Fibroblast of skin of left quadriceps (primary cell): ENCODE measurements at regions not wholly inside any gene's neighbourhood (a gene's known extent, or its start where the extent isn't known, plus 50 kb on each side); places are given as distances from the start of the nearest gene placed in this dataset.
A peak's percentile ranks its signal among the peaks of the same experiment; 100 is the strongest.

Experiments
- DNase-seq, 2 experiments: peaks; one replicate each; pipeline ENCODE4 v3.0.0-alpha.2; 2013; ENCODE audit warnings: low read depth in 2 of 2

GRCh38 chr5:73266176-73266738 is 93.3 kb downstream of the TMEM174 start:
- no peak for DNase-seq

GRCh38 chr5:73265641-73266040 is 92.6 kb downstream of the TMEM174 start:
- DNase-seq = no peak

- DNase-seq = no peak
Measured at GRCh38 chr5:73264631-73265030, 91.6 kb downstream of the TMEM174 start.

GRCh38 chr5:73263001-73263710 is 90.2 kb downstream of the TMEM174 start:
- no peak for DNase-seq

GRCh38 chr5:73256862-73257261 is 83.9 kb downstream of the TMEM174 start:
- no peak for DNase-seq

GRCh38 chr5:73256462-73256861 is 83.5 kb downstream of the TMEM174 start:
- no peak for DNase-seq

- DNase-seq = no peak
Measured at GRCh38 chr5:73256012-73256411, 83.0 kb downstream of the TMEM174 start.

DNA sequence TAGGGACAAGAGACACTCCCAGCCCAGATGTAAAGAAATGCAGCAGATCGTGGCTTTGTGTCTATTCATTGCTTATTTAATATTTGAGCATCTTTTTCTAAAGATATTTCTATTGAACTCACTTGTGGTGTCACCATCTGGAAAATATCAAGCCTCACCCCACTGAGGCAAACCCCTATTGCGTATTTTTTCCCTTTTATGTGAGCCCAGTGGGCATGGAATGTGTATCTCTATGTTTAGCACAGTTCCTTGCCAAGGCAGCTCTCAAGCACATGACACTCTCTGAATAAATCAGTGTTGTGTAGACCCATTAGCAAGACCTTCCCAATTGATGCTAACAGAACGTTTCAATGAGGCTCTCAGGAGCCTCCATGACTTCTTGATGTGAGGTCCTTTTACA is 81.6 kb downstream of the TMEM174 start:
- DNase-seq = no peak

DNA sequence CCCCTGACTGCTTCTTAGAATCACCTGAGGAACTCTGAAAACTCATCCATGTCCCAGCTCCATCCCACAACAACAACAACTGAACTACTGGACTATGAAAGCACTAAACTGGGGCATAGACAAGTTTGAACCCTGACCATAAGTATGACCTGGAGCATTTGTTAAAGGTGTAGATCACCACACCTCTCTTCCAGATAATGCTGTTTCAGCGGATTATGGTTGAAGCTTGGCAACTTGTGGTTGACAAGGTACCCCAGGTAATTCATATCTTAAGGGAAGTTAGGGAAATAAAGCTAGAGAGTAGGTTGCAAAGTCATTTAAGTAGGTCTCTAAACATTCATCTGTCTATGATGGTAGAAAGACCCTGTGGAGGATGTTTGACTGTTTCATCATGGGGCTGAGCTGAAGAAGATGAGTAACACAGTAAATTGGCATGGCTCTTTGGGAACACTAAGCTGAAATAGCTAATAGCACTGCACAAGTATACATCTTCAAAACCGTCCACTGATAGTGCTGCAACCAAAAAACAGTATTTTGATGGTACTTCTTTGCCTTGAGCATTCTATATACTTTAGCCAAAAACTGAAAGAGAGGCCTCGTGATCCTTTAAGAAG is 80.2 kb downstream of the TMEM174 start:
- DNase-seq = no peak

GRCh38 chr5:73250645-73251044 is 77.7 kb downstream of the TMEM174 start:
- no peak for DNase-seq

- DNase-seq = no peak
Measured at GRCh38 chr5:73242735-73243134, 69.7 kb downstream of the TMEM174 start.

- DNase-seq = no peak
Measured at GRCh38 chr5:73238873-73239272, 65.9 kb downstream of the TMEM174 start.

GRCh38 chr5:73236541-73237128 is 63.6 kb downstream of the TMEM174 start:
- no peak for DNase-seq

DNA sequence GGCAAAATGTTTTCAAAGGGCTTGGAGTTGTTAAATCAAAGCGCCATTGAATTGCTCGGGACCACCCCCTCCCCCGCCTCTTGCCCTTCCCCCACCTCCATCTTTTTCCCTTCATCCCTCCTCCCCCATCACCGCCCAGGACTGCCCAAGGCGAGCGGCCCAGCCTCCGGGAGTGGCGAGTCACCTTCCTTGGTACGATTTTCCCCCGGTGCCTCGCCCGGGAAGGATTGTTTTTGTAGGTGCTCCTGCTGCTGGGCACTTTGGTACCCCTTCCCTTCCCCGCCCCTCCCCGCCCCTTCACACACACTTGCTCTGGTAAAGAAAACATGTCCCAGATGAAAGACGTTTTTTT is 61.2 kb downstream of the TMEM174 start:
- no peak for DNase-seq

DNA sequence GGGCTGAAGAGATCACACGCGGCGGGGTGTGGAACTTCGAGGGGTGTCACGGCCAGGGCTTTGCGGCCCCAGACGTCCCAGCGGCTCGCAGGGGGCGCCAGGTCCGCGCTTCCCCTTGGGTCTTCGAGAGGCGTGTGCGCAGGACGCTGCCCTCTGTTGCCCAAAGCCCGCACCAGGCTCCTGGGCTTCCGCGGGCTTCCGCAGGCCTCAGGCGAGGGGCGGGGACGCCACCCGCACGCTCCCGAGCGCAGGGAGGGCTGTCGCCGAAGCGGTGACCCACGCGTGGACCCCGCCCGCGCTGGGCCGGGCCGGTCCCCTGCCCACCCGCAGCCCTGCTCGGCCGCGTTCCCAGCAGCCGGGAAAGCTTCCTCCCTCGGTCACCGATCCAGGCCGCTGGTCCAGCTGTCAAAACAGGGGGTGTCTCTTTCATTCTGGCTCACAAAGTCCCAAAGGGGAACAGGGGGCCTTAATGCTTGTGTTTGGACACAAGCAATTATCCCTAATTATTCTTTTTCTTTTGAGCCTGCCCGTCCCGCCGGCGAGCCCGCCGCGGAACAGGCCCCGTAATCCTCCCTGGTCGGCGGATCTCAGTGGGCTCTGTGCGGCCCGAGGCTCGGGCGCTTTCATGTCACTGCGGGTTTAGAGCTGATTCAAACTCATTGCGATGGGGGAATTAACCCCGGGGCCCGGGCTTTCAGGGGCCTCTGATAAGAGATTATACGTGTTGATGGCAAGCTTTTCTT is 60.6 kb downstream of the TMEM174 start:
- DNase-seq = no peak

DNA sequence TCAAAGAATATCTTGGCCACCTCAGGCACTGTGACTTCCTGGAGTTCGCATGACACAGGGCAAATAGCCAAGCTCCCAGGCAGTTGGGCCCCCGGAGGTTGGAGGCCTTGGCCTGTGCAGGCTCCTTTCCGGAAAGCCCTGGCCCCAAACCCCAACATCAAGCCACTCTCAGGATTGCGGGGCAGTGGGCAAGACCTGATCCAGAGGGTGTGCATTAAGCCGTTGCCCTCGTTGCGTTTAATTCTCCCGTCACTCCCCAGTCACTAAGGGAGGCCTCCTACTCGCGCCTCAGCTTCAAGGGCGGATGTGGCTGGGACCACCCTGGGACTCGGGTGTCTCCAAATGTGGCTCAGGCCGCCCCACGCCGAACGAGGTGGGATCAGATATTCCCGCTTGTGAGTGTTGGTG is 60.1 kb downstream of the TMEM174 start:
- no peak for DNase-seq

DNA sequence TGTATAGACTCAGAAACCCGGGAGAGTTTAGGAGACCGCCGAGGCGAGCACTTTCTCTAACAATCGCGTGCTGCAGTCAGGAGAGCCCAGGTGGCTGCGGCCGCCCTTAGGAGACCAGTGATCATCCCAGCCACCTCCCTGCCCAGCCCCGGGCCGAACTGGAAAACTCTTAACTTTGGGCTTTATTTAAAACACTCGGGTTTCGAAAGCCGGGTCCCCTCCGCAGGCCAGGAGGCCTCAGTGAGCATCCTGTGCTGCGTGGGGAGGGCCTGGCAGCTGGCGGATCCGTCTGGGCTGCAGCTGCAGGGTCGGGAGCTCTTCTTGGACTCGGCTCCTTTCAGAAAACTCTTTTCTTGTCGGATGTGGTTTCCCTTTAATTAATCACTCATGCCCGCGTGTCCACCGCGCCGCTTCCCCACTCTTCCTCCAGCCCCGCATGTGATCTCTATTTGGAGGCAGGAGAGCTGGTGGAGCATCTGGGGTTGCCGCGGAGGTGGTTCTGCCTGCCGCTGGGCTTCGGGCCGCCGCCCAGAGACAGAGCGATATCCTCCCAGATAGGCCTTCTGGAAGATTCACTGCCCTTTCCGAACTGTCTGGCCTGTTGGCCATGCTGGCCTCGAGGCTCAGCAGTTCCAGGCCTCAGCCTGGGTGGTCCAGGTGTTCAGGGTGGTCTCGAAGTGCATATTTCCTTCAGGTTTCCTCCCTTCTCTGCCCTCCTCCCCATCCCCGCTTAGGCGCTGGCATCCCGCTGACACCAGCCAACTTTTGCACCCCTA is 59.5 kb downstream of the TMEM174 start:
- DNase-seq = peak in 1 of 2 experiments; percentile 44

- DNase-seq = no peak
Measured at GRCh38 chr5:73231246-73231778, 58.3 kb downstream of the TMEM174 start.

GRCh38 chr5:73230264-73231245 is 57.6 kb downstream of the TMEM174 start:
- no peak for DNase-seq

DNA sequence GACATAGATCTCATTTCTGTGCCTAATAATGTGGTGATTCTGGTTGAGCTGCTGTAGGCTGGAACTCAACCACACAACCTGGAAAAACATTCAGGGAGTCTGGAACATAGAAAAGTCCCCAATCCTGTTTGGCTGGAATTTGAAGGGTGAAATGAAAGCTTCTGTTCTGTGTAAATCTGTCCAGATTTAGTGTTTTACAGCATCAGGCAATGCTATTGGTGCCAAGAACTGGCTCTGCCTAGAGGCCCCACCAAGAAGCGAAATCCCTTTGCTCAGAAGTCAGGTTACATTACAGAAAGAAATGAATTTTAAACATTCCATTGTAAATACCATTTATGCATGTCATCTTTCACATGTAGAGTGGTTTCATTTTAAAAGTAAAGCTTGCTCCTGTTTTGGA is 56.3 kb downstream of the TMEM174 start:
- DNase-seq = peak; percentile 89
